H1 (cell line): ENCODE measurements at regions not wholly inside any gene's neighbourhood (a gene's known extent, or its start where the extent isn't known, plus 50 kb on each side); places are given as distances from the start of the nearest gene placed in this dataset.

Experiments
- CTCF ChIA-PET: fragments of 300-600 bp; sonication (Branson Sonifier 250); formaldehyde crosslinking; loops from one replicate; lab custom pipeline; 2021; ENCODE audit not compliant: partially characterized antibody; lab: Charles Lee
- POLR2A ChIA-PET: fragments of 300-600 bp; sonication (Branson Sonifier 250); formaldehyde crosslinking; loops from one replicate; lab custom pipeline; 2021; ENCODE audit warnings: inconsistent platforms; ENCODE audit not compliant: partially characterized antibody; lab: Charles Lee
- DNase-seq, 2 experiments: peaks; one replicate each; pipeline versions ENCODE4 v3.0.0 to v3.0.0-alpha.2; 2010 to 2022; ENCODE audit warnings: low spot score in 2 of 2, low read depth in 1 of 2, mixed read lengths in 1 of 2
- FAIRE-seq: peaks from 2 replicates; lab custom pipeline; 2011; peaks lifted over from hg19 to GRCh38; lab: Jason Lieb, UNC
- H2AFZ ChIP-seq: 2 replicates; pipeline ENCODE4 v1.8.1; 2012; ENCODE audit warnings: low read length, inconsistent platforms
- H2AK5ac ChIP-seq: 2 replicates; pipeline ENCODE4 v1.6.1; 2013; ENCODE audit warnings: low read depth, low read length
- H2BK120ac ChIP-seq: replicated peaks from 2 replicates; pipeline ENCODE3; 2013; ENCODE audit warnings: low read depth, low read length, inconsistent platforms
- H2BK12ac ChIP-seq: 2 replicates; pipeline ENCODE4 v1.6.1; 2013; ENCODE audit warnings: low read depth, low read length
- H2BK15ac ChIP-seq: 2 replicates; pipeline ENCODE4 v1.6.1; 2013; ENCODE audit warnings: low read length
- H2BK20ac ChIP-seq: 2 replicates; pipeline ENCODE4 v1.6.1; 2013; ENCODE audit warnings: low read length
- H2BK5ac ChIP-seq: 2 replicates; pipeline ENCODE4 v1.6.1; 2013; ENCODE audit warnings: low read depth, low read length
- H3K14ac ChIP-seq: 2 replicates; pipeline ENCODE4 v1.6.1; 2013; ENCODE audit warnings: inconsistent platforms; ENCODE audit not compliant: insufficient read length
- H3K18ac ChIP-seq: 2 replicates; pipeline ENCODE4 v1.6.1; 2013; ENCODE audit warnings: low read length; ENCODE audit errors: extremely low read depth
- H3K23ac ChIP-seq: 2 replicates; pipeline ENCODE4 v1.6.1; 2013; ENCODE audit warnings: inconsistent platforms; ENCODE audit not compliant: insufficient read length
- H3K23me2 ChIP-seq: 2 replicates; pipeline ENCODE4 v1.6.1; 2013; ENCODE audit warnings: low read depth, low read length
- H3K27ac ChIP-seq: 2 replicates; pipeline ENCODE4 v1.6.1; 2011; ENCODE audit warnings: low read depth, low read length, inconsistent platforms
- H3K27me3 ChIP-seq, 4 experiments: replicated peaks in 1 of 4; 1 replicate in 1 of 4; 2 replicates in 3 of 4; pipeline versions ENCODE4 v1.6.1 to v1.8.1; 2011 to 2013; ENCODE audit warnings: low read length in 3 of 4, mild to moderate bottlenecking in 3 of 4, inconsistent platforms in 2 of 4, mixed read lengths in 2 of 4, moderate library complexity in 1 of 4; ENCODE audit not compliant: control insufficient read depth in 3 of 4, insufficient read depth in 3 of 4; ENCODE audit errors: extremely low read depth in 1 of 4
- H3K36me3 ChIP-seq, 4 experiments: 2 replicates each; pipeline versions ENCODE4 v1.6.1 to v1.8.1; 2011 to 2013; ENCODE audit warnings: mild to moderate bottlenecking in 4 of 4, low read length in 3 of 4, moderate library complexity in 2 of 4, control low read depth in 1 of 4, inconsistent platforms in 1 of 4; ENCODE audit not compliant: insufficient read depth in 4 of 4, control insufficient read depth in 2 of 4
- H3K4ac ChIP-seq: replicated peaks from 2 replicates; pipeline ENCODE3; 2013; ENCODE audit warnings: low read length, low read depth, mixed read lengths, inconsistent platforms; ENCODE audit not compliant: insufficient read length
- H3K4me1 ChIP-seq, 4 experiments: replicated peaks in 1 of 4; 1 replicate in 1 of 4; 2 replicates in 3 of 4; pipeline versions ENCODE4 v1.6.1 to v1.8.1; 2011 to 2013; ENCODE audit warnings: low read length in 3 of 4, inconsistent platforms in 2 of 4, mixed read lengths in 1 of 4; ENCODE audit not compliant: insufficient read depth in 4 of 4, control insufficient read depth in 3 of 4
- H3K4me2 ChIP-seq, 2 experiments: 2 replicates each; pipeline versions ENCODE4 v1.6.1 to v1.8.1; 2011 to 2013; ENCODE audit warnings: low read depth in 2 of 2, low read length in 2 of 2, control low read depth in 1 of 2, inconsistent platforms in 1 of 2, mild to moderate bottlenecking in 1 of 2; ENCODE audit not compliant: insufficient read depth in 1 of 2
- H3K4me3 ChIP-seq, 4 experiments: fragments of 200-600, 300-600 bp in 1 of 4; sonication (generic), shearing (Covaris generic), sonication (Bioruptor Twin) in 1 of 4; 2 replicates each; pipeline versions ENCODE4 v1.5.1 to v1.8.1; 2011 to 2016; ENCODE audit warnings: low read length in 4 of 4, low read depth in 3 of 4, control low read depth in 2 of 4, inconsistent platforms in 2 of 4, mild to moderate bottlenecking in 2 of 4, mixed read lengths in 1 of 4, moderate library complexity in 1 of 4; ENCODE audit not compliant: insufficient read depth in 2 of 4; ENCODE audit errors: extremely low read depth in 1 of 4
- H3K56ac ChIP-seq: replicated peaks from 2 replicates; pipeline ENCODE3; 2013; ENCODE audit warnings: low read depth, mild to moderate bottlenecking, mixed read lengths, low read length, inconsistent platforms; ENCODE audit not compliant: insufficient read length
- H3K79me1 ChIP-seq: 2 replicates; pipeline ENCODE4 v1.6.1; 2013; ENCODE audit warnings: low read depth, low read length, control low read depth
- H3K79me2 ChIP-seq, 2 experiments: 2 replicates each; pipeline versions ENCODE4 v1.6.1 to v1.8.1; 2012 to 2013; ENCODE audit warnings: low read length in 2 of 2, mild to moderate bottlenecking in 2 of 2, inconsistent platforms in 1 of 2; ENCODE audit not compliant: insufficient read depth in 2 of 2, control insufficient read depth in 1 of 2
- H3K9ac ChIP-seq, 4 experiments: replicated peaks in 1 of 4; 1 replicate in 1 of 4; 2 replicates in 3 of 4; pipeline versions ENCODE4 v1.6.1 to v1.8.1; 2011 to 2013; ENCODE audit warnings: low read depth in 3 of 4, low read length in 3 of 4, control low read depth in 2 of 4, mild to moderate bottlenecking in 2 of 4, moderate library complexity in 2 of 4, inconsistent platforms in 1 of 4; ENCODE audit errors: extremely low read depth in 1 of 4
- H3K9me3 ChIP-seq, 2 experiments: 2 replicates each; pipeline versions ENCODE4 v1.6.1 to v1.8.1; 2012 to 2013; ENCODE audit warnings: mild to moderate bottlenecking in 2 of 2, moderate library complexity in 2 of 2, control low read depth in 1 of 2, inconsistent platforms in 1 of 2, low read depth in 1 of 2, low read length in 1 of 2, mixed read lengths in 1 of 2; ENCODE audit not compliant: insufficient read depth in 2 of 2
- H4K20me1 ChIP-seq, 2 experiments: replicated peaks in 1 of 2; 2 replicates each; pipeline versions ENCODE3 to v1.8.1; 2011 to 2013; ENCODE audit warnings: inconsistent platforms in 2 of 2, low read length in 2 of 2, mild to moderate bottlenecking in 1 of 2; ENCODE audit not compliant: insufficient read depth in 2 of 2, control insufficient read depth in 1 of 2
- H4K5ac ChIP-seq: 2 replicates; pipeline ENCODE4 v1.6.1; 2013; ENCODE audit warnings: low read length, low read depth, mixed read lengths, inconsistent platforms; ENCODE audit not compliant: insufficient read length
- H4K8ac ChIP-seq: 2 replicates; pipeline ENCODE4 v1.8.0; 2013; ENCODE audit warnings: mild to moderate bottlenecking, moderate library complexity, low read length, inconsistent platforms; ENCODE audit not compliant: insufficient read depth; ENCODE audit errors: extremely low read depth
- H4K91ac ChIP-seq: replicated peaks from 2 replicates; pipeline ENCODE3; 2013; ENCODE audit warnings: low read length, mixed read lengths, inconsistent platforms; ENCODE audit not compliant: insufficient read length
- SIRT6 ChIP-seq: IDR thresholded peaks from one replicate; pipeline ENCODE4 v1.7.1; 2012; ENCODE audit warnings: low read length, inconsistent platforms
- TEAD4 ChIP-seq: IDR thresholded peaks from 2 replicates; pipeline ENCODE4 v1.6.1; 2012; ENCODE audit warnings: low read depth, low read length, inconsistent platforms, mixed read lengths
- WGBS, 2 experiments: shearing (Covaris generic) in 1 of 2; methylation state at CpG; one replicate each; pipeline versions ENCODE4 v1.1.6 to v1.1.7; 2013 to 2015; ENCODE audit warnings: low lambda C conversion rate in 2 of 2, mixed read lengths in 2 of 2, inconsistent platforms in 1 of 2, low coverage in 1 of 2, missing lambda C conversion rate in 1 of 2; ENCODE audit not compliant: insufficient replicate concordance in 2 of 2, insufficient coverage in 1 of 2, insufficient read length in 1 of 2; ENCODE audit errors: extremely low coverage in 1 of 2, missing lambda C conversion rate in 1 of 2; 5-methylcytosine and 5-hydroxymethylcytosine counted together

DNA sequence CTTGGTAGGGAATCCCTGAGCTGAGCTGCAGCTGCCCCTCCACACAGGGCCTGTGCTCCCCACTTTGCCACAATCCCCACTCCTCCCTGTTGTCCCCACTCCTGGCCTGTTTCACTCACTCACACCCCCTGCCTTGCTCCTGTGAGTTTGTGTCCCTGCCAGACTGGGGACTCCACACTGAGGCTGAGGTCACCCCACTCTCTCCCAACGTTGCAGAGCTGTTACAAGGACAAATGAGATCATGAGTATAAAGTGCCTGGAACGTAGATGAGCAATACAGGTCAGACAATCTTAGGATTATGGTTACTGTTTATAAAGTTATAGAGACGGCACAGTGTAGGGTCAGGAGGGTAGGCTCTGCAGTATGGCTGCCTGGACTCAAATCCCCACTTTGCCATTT is 426.0 kb upstream of the SULF2 start:
- WGBS, 2 experiments, result 90% methylated on average over 3 of the region's 3 CpGs; no CpG with 5 or more reads in 1 of the 2 experiments
- Histone ChIP-seq H3K9me3 (no peaks in the 10 kb centered on the region), H3K9ac (no peak overlapping the region), H3K27me3 (no peaks in the 10 kb centered on the region), H3K79me2 (no peaks in the 10 kb centered on the region), H3K23me2 (peaks cover 4% of the 10 kb centered on the region; the same call in 1 of the 2 replicates), H4K91ac (no peak overlapping the region), H2BK12ac (no peak overlapping the region), H4K8ac (peak overlapping the region; percentile 42; the same call in 1 of the 2 replicates), H2AK5ac (no peak overlapping the region; the same call in 1 of the 2 replicates), H2BK5ac (no peak overlapping the region), H2BK20ac (no peak overlapping the region), H4K5ac (no peak overlapping the region), H3K4me2 (no peak overlapping the region), H3K14ac (no peak overlapping the region), H3K79me1 (no peaks in the 10 kb centered on the region), H3K4me3 (no peak overlapping the region), H3K4ac (no peak overlapping the region), H3K4me1 (peaks cover 0 to 2% (median 0%) of the 10 kb centered on the region in 4 experiments; a peak in 2 of 7 replicates), H3K56ac (no peak overlapping the region), H3K18ac (no peak overlapping the region), H3K27ac (no peak overlapping the region), H2BK120ac (no peak overlapping the region), H3K36me3 (no peaks in the 10 kb centered on the region), H2BK15ac (no peak overlapping the region), H4K20me1 (no peaks in the 10 kb centered on the region), H2AFZ (no peak overlapping the region), H3K23ac (no peak overlapping the region)
- TF ChIP-seq TEAD4 (no peak), SIRT6 (no peak)
- POLR2A ChIA-PET, result no interaction called here
- FAIRE-seq (no peak), DNase-seq (no peak)
- CTCF ChIA-PET, result interaction anchor here (0.5 to 0.9 kb wide), 2 partner anchors 72 to 364 kb away, joined by 3 read pairs; no protein-coding TSS in a partner anchor
